NT2/D1 (cell line): ENCODE measurements at regions not wholly inside any gene's neighbourhood (a gene's known extent, or its start where the extent isn't known, plus 50 kb on each side); places are given as distances from the start of the nearest gene placed in this dataset.
"Not testable (repeated sequence)": the region's sequence is repeated elsewhere in the genome, so short reads cannot be mapped to it uniquely, and the experiment has no call there.

ENCODE experiments used
- DNase-seq: peaks from one replicate; pipeline ENCODE4 v3.0.0-alpha.2; 2011; ENCODE audit warnings: low read depth, low spot score
- H3K27me3 ChIP-seq: 2 replicates; pipeline ENCODE4 v1.6.0; 2011; ENCODE audit warnings: mild to moderate bottlenecking; ENCODE audit not compliant: insufficient read length, insufficient read depth
- H3K36me3 ChIP-seq: 2 replicates; pipeline ENCODE4 v1.6.1; 2011; ENCODE audit warnings: mild to moderate bottlenecking, low read length, mixed read lengths; ENCODE audit not compliant: insufficient read depth, insufficient read length
- H3K4me1 ChIP-seq: 2 replicates; pipeline ENCODE4 v1.5.1; 2011; ENCODE audit not compliant: insufficient read depth, insufficient read length
- H3K4me3 ChIP-seq: 2 replicates; pipeline ENCODE4 v1.5.1; 2011; ENCODE audit warnings: low read depth; ENCODE audit not compliant: insufficient read length
- H3K9ac ChIP-seq: 2 replicates; pipeline ENCODE4 v1.6.0; 2011; ENCODE audit warnings: low read depth; ENCODE audit not compliant: insufficient read length
- H3K9me3 ChIP-seq: 2 replicates; pipeline ENCODE4 v1.5.1; 2011; ENCODE audit warnings: mild to moderate bottlenecking, low read length; ENCODE audit not compliant: insufficient read depth
- SUZ12 ChIP-seq: IDR thresholded peaks from 2 replicates; pipeline ENCODE4 v1.6.1; 2011; ENCODE audit not compliant: insufficient read length, insufficient read depth; ENCODE audit errors: extremely low read depth
- YY1 ChIP-seq: IDR thresholded peaks from 2 replicates; pipeline ENCODE4 v1.6.1; 2011; ENCODE audit not compliant: insufficient read length, insufficient read depth
- ZNF274 ChIP-seq: IDR thresholded peaks from 2 replicates; pipeline ENCODE4 v1.6.1; 2011; ENCODE audit warnings: mild to moderate bottlenecking, low read depth, low read length

GRCh38 chr2:107569496-107569895 is 257.2 kb upstream of the RGPD4 start:
- Histone ChIP-seq H3K4me1 (no peaks in the 10 kb centered on the region), H3K4me3 (no peak overlapping the region), H3K36me3 (no peaks in the 10 kb centered on the region), H3K27me3 (no peaks in the 10 kb centered on the region), H3K9me3 (no peaks in the 10 kb centered on the region), H3K9ac (no peak overlapping the region)
- no peak for DNase-seq
- no peak for TF ChIP-seq SUZ12
- no peak for TF ChIP-seq YY1

GRCh38 chr2:107570876-107571275 is 255.8 kb upstream of the RGPD4 start:
- Histone ChIP-seq H3K36me3 (no peaks in the 10 kb centered on the region), H3K4me3 (no peak overlapping the region), H3K27me3 (no peaks in the 10 kb centered on the region), H3K4me1 (no peaks in the 10 kb centered on the region), H3K9me3 (no peaks in the 10 kb centered on the region), H3K9ac (no peak overlapping the region)
- TF ChIP-seq SUZ12 (no peak), YY1 (no peak), ZNF274 (no peak)
- no peak for DNase-seq

DNA sequence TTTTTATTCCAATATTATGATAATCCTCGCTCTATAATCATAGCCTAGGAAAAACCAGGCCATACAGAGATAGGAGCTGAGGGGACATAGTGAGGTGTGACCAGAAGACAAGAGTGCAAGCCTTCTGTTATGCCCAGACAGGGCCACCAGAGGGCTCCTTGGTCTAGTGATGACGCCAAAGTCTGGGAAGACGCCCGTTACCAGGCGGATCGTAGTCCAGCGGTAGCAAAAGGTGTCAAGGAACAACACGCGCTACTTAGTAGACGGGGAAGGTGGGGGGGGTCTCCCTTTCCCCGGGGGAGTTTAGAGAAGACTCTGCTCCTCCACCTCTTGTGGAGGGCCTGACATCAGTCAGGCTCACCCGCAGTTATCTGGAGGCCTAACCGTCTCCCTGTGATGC is 253.8 kb upstream of the RGPD4 start:
- H3K4me3 ChIP-seq, H3K27me3 ChIP-seq: not testable (repeated sequence)

GRCh38 chr2:107576991-107577390 is 249.7 kb upstream of the RGPD4 start:
- Histone ChIP-seq H3K36me3 (no peaks in the 10 kb centered on the region), H3K27me3 (no peaks in the 10 kb centered on the region), H3K9me3 (no peaks in the 10 kb centered on the region), H3K4me1 (no peaks in the 10 kb centered on the region), H3K4me3 (no peak overlapping the region), H3K9ac (no peak overlapping the region)
- no peak for TF ChIP-seq YY1
- TF ChIP-seq SUZ12 = no peak
- no peak for TF ChIP-seq ZNF274
- DNase-seq = no peak

More for the DNA sequence above, 253.8 kb upstream of the RGPD4 start:
- not testable (repeated sequence) for DNase-seq, H3K9me3 ChIP-seq, H3K36me3 ChIP-seq, H3K4me1 ChIP-seq, H3K9ac ChIP-seq

DNA sequence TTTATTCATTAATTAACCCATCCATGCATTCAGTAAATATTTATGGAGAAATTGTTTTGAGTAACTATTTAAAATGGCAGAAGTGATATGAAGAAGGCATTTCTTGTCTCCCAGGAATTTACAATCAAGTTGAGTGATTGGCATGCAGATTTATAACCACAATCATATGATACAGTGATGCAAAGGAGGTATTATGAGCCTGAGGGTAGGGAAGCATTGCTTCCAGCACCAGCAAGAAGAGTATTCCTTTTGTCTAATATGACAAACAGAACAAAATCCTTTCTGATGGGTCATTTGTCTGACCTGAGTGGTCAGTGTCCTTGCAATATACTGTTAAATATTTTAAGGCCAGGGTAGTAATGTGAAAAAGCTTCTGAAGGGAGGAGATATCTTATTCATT is 244.2 kb upstream of the RGPD4 start:
- TF ChIP-seq SUZ12 (no peak), YY1 (no peak), ZNF274 (no peak)
- H3K9me3 ChIP-seq = no peaks in the 10 kb centered on the region
- no peak for DNase-seq
- no peaks in the 10 kb centered on the region for H3K36me3 ChIP-seq
- H3K27me3 ChIP-seq = no peaks in the 10 kb centered on the region
- no peaks in the 10 kb centered on the region for H3K4me1 ChIP-seq
- no peak overlapping the region for H3K4me3 ChIP-seq
- H3K9ac ChIP-seq = no peak overlapping the region

DNA sequence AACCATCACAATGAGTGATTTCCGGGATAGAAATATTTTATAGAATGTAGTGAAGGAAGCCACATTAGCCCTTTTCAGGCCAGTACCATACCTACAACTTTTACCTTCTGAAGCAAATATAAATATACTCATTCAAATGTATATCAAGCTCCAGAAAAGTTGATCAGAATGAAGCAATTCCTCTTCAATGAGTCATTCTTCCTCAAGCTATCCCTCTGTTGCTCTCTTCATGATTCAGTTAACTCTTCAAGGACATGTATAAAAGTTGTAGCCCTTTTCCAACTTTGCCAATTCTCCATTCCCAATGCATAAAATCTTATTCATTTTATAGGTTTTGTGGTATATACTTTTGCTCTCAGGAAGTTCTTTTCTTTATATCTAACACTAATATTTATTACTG is 242.1 kb upstream of the RGPD4 start:
- Histone ChIP-seq H3K9me3 (no peaks in the 10 kb centered on the region), H3K9ac (no peak overlapping the region), H3K4me1 (no peaks in the 10 kb centered on the region), H3K36me3 (no peaks in the 10 kb centered on the region), H3K4me3 (no peak overlapping the region), H3K27me3 (no peaks in the 10 kb centered on the region)
- TF ChIP-seq SUZ12 (no peak), ZNF274 (no peak)
- DNase-seq = no peak

DNA sequence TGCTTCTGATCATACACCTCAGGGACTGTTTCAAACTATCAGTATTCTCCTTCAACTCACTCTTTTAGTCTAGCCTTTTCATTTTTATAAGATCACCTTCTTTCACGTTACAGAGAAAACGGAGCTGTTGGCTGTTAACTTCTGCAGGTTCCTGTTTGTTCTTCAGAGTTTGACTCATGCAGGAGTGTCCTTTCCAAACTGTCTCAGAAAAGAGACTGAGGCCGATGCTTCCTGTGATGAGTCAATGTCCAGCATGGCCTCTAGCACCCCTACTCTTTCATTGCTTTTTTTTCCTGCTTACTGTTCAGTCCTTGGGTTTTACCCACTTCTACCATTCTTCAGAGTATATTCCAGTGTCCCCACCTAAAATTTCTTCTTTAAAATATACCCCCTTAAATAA is 240.8 kb upstream of the RGPD4 start:
- Histone ChIP-seq H3K27me3 (no peaks in the 10 kb centered on the region), H3K36me3 (no peaks in the 10 kb centered on the region), H3K9ac (no peak overlapping the region), H3K9me3 (no peaks in the 10 kb centered on the region), H3K4me3 (no peak overlapping the region), H3K4me1 (no peaks in the 10 kb centered on the region)
- no peak for TF ChIP-seq SUZ12
- TF ChIP-seq ZNF274 = no peak
- TF ChIP-seq YY1 = no peak
- no peak for DNase-seq

GRCh38 chr2:107588181-107588580 is 238.5 kb upstream of the RGPD4 start:
- TF ChIP-seq YY1 = no peak
- no peak for TF ChIP-seq ZNF274
- no peak for TF ChIP-seq SUZ12
- H3K4me3 ChIP-seq = no peak overlapping the region
- H3K36me3 ChIP-seq = no peaks in the 10 kb centered on the region
- no peak overlapping the region for H3K9ac ChIP-seq
- DNase-seq = no peak
- H3K4me1 ChIP-seq = no peaks in the 10 kb centered on the region
- H3K9me3 ChIP-seq = no peaks in the 10 kb centered on the region
- no peaks in the 10 kb centered on the region for H3K27me3 ChIP-seq
